IPS-18a (cell line): ENCODE measurements at regions not wholly inside any gene's neighbourhood (a gene's known extent, or its start where the extent isn't known, plus 50 kb on each side); places are given as distances from the start of the nearest gene placed in this dataset.

Source experiments
- H3K27ac ChIP-seq: one replicate; pipeline ENCODE4 v1.5.1; 2013; ENCODE audit warnings: low read length
- H3K27me3 ChIP-seq: one replicate; pipeline ENCODE4 v1.6.1; 2013; ENCODE audit warnings: mild to moderate bottlenecking, low read length; ENCODE audit not compliant: control insufficient read depth, insufficient read depth
- H3K36me3 ChIP-seq: one replicate; pipeline ENCODE4 v1.6.1; 2013; ENCODE audit warnings: low read depth, low read length; ENCODE audit not compliant: control insufficient read depth
- H3K4me1 ChIP-seq: one replicate; pipeline ENCODE4 v1.6.1; 2013; ENCODE audit warnings: low read depth, low read length; ENCODE audit not compliant: control insufficient read depth
- H3K4me3 ChIP-seq: one replicate; pipeline ENCODE4 v1.5.1; 2013; ENCODE audit warnings: low read length
- H3K9ac ChIP-seq: one replicate; pipeline ENCODE4 v1.6.1; 2013; ENCODE audit warnings: mild to moderate bottlenecking, low read length, moderate library complexity
- H3K9me3 ChIP-seq: one replicate; pipeline ENCODE4 v1.6.1; 2013; ENCODE audit warnings: low read depth, low read length; ENCODE audit not compliant: control insufficient read depth

DNA sequence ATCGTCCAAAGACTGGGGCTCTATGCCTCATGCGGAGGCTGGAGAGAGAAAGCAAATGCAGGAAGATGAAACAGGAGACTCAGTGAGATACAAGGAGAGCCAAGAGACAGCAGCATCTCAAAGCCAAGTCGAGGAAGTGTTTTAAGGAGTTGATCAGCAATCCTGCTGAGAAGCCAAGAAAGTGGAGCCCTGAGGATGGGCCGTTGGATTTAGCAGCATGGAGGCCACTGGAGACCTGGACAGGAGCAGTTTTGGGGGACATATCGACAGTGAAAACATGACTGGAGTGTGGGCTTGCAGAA is 107.4 kb upstream of the ZBTB40 start:
- H3K27me3 ChIP-seq: no peaks in the 10 kb centered on the region
- H3K36me3 ChIP-seq: no peaks in the 10 kb centered on the region
- H3K9ac ChIP-seq: no peak overlapping the region
- no peak overlapping the region for H3K4me3 ChIP-seq
- H3K4me1 ChIP-seq: no peaks in the 10 kb centered on the region
- H3K27ac ChIP-seq: no peak overlapping the region
- no peaks in the 10 kb centered on the region for H3K9me3 ChIP-seq

DNA sequence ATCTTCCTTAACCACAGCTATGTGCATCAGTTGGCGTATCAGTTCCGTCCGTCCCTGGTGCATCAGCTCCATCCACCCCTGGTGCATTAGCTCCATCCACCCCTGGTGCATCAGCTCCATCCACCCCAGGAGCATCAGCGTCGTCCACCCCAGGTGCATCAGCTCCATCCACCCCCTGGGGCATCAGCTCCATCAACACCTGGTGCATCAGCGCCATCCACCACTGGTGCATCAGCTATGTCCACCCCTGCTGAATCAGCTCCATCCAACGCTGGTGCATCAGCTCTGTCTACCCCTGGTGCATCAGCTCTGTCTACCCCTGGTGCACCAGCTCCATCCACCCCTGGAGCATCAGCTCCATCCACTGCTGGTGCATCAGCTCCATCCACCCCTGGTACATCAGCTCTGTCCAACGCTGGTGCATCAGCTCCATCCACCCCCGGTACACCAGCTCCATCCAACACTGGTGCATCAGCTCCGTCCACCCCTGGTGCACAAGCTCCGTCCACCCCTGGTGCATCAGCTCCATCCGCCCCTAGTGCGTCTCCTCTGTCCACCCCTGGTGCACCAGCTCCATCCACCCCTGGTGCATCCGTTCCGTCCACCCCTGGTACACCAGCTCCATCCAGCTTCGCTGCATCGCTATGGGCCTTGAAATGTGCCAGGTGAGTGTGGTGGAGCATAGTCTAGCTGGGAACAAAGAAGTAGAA is 106.6 kb upstream of the ZBTB40 start:
- H3K9ac ChIP-seq: no peak overlapping the region
- peaks cover 4% of the 10 kb centered on the region for H3K4me1 ChIP-seq
- no peaks in the 10 kb centered on the region for H3K27me3 ChIP-seq
- no peak overlapping the region for H3K27ac ChIP-seq
- no peaks in the 10 kb centered on the region for H3K9me3 ChIP-seq
- no peak overlapping the region for H3K4me3 ChIP-seq
- no peaks in the 10 kb centered on the region for H3K36me3 ChIP-seq

- Histone ChIP-seq H3K4me3 (no peak overlapping the region), H3K9me3 (no peaks in the 10 kb centered on the region), H3K4me1 (peaks cover 9% of the 10 kb centered on the region), H3K36me3 (no peaks in the 10 kb centered on the region), H3K9ac (no peak overlapping the region), H3K27me3 (peaks cover 4% of the 10 kb centered on the region), H3K27ac (no peak overlapping the region)
These were observed 103.5 kb upstream of the ZBTB40 start for GRCh38 chr1:22347854-22348760.

- H3K27ac ChIP-seq: no peak overlapping the region
- H3K9me3 ChIP-seq: no peaks in the 10 kb centered on the region
- H3K27me3 ChIP-seq: peaks cover 4% of the 10 kb centered on the region
- H3K36me3 ChIP-seq: no peaks in the 10 kb centered on the region
- H3K9ac ChIP-seq: no peak overlapping the region
- peaks cover 9% of the 10 kb centered on the region for H3K4me1 ChIP-seq
- H3K4me3 ChIP-seq: no peak overlapping the region
These were observed 102.1 kb upstream of the ZBTB40 start for GRCh38 chr1:22349362-22350043.

GRCh38 chr1:22350171-22350923 is 101.3 kb upstream of the ZBTB40 start:
- no peaks in the 10 kb centered on the region for H3K36me3 ChIP-seq
- H3K27ac ChIP-seq: no peak overlapping the region
- H3K4me3 ChIP-seq: peak overlapping the region; percentile 33
- H3K9ac ChIP-seq: no peak overlapping the region
- peaks cover 9% of the 10 kb centered on the region for H3K4me1 ChIP-seq
- H3K9me3 ChIP-seq: no peaks in the 10 kb centered on the region
- peaks cover 4% of the 10 kb centered on the region for H3K27me3 ChIP-seq

DNA sequence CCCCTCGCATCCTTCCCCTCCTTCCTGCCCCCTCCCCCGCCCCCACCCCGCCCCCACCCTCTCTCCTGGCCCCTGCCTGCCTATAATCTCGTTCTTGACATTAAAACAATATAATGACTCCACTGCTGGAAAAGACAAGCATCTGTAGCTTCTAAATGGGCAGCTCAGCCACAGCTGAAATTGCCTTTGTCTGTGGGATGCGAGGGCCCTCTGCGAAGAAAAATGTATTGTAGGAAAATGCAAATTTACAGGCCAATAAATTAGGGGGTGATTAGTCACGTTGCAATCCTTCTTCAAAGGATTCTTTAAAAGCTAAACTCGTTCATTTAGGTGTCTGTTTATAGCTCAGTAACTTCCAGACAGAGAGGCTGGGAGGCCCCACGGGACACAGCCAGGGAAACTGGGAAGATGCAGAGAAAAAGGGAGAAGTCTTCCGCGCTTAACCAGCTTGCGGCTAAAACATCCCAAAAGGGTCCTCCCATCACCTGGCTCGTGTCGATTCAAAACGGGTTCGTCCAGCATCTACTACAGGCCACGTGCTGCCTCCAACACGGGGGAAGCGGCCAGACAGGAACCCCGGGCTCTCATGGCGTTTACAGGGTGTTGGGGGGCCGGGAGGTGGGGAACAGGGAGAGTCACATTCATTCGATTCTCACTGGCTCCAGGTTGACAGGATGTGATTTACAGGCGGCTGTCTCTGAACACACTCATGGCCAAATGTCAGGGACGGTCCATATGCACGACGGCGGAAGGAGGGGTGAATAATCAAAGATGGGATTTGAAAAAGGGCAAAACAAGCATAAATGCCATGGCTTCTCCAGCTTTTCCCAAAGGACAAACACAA is 100.5 kb upstream of the ZBTB40 start:
- Histone ChIP-seq H3K9me3 (no peaks in the 10 kb centered on the region), H3K36me3 (no peaks in the 10 kb centered on the region), H3K27ac (no peak overlapping the region), H3K4me1 (peaks cover 9% of the 10 kb centered on the region), H3K27me3 (peaks cover 4% of the 10 kb centered on the region), H3K9ac (no peak overlapping the region), H3K4me3 (no peak overlapping the region)

DNA sequence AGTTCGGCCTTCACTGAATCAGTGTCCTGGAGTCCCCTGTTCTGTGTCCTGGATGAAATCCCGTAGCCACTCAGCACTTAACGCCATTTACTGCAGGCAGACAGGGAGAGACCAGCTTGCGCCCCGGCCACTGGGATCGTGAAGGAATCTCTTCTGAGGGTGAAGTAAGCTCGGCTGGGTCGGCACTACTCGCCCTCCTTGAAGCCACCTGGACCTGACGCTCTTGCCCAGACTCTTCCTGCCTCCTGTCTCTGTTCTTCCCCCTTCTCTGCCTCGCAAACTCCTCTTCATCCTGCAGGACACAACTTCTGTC is 99.9 kb upstream of the ZBTB40 start:
- no peak overlapping the region for H3K9ac ChIP-seq
- no peak overlapping the region for H3K4me3 ChIP-seq
- H3K4me1 ChIP-seq: peaks cover 9% of the 10 kb centered on the region
- H3K36me3 ChIP-seq: no peaks in the 10 kb centered on the region
- H3K27ac ChIP-seq: no peak overlapping the region
- H3K27me3 ChIP-seq: peaks cover 4% of the 10 kb centered on the region
- no peaks in the 10 kb centered on the region for H3K9me3 ChIP-seq

DNA sequence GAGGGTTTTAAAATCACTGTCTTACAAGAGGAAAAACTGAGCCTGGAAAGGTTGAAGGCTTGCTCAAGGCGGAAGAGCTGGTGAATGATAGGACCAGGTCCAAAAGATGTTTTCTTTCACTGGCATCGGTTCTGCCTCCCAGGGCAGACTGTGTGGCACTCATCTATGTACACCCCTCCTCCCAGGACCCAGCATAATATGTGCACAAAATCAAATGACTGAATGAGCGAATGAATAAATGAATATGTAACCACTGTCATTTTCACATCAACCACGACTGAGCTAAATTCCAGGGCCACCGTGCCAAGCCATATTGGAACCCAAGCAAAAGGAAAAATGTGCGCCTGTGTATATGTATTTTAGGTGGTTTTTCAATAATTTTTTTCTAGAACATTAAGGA is 99.3 kb upstream of the ZBTB40 start:
- Histone ChIP-seq H3K4me3 (no peak overlapping the region), H3K9me3 (no peaks in the 10 kb centered on the region), H3K4me1 (peaks cover 9% of the 10 kb centered on the region), H3K9ac (no peak overlapping the region), H3K27ac (no peak overlapping the region), H3K36me3 (no peaks in the 10 kb centered on the region), H3K27me3 (peaks cover 4% of the 10 kb centered on the region)

DNA sequence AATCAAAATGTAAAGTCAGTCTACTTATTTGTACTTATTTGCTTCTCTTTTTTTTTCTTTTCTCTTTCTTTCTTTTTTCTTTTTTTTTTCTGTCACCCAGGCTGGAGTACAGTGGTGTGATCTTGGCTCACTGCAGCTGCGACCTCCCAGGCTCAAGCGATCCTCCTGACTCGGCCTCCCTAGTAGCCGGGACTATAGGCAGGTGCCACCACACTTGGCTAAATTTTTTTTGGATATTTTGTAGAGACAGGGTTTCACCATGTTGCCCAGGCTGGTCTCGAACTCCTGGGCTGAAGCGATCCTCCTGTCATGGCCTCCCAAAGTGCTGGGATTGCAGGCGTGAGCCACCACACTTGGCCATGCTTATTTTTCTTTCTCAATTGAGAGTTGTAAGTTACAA is 98.8 kb upstream of the ZBTB40 start:
- no peak overlapping the region for H3K9ac ChIP-seq
- no peak overlapping the region for H3K27ac ChIP-seq
- H3K4me1 ChIP-seq: peaks cover 9% of the 10 kb centered on the region
- no peak overlapping the region for H3K4me3 ChIP-seq
- no peaks in the 10 kb centered on the region for H3K9me3 ChIP-seq
- no peaks in the 10 kb centered on the region for H3K36me3 ChIP-seq
- H3K27me3 ChIP-seq: peaks cover 4% of the 10 kb centered on the region

DNA sequence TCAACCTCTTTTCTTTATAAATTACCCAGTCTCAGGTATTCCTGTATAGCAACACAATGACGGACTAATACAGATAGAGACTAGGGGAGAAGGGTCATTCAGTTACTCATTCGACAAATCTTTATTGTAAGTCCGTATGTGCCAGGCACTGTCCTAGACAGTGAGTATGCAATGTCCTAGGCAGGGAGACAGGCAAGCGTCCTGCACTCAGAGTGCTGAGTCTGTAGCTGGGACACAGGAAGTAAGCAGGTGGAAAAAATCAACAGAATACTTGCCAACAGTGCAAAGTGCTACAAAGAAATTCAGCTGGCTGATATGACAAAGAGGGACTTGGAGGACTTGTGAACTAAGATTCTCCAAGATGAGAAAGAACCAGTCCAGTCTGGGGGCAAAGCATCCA is 92.2 kb upstream of the ZBTB40 start:
- Histone ChIP-seq H3K9ac (no peak overlapping the region), H3K27me3 (no peaks in the 10 kb centered on the region), H3K36me3 (no peaks in the 10 kb centered on the region), H3K9me3 (no peaks in the 10 kb centered on the region), H3K27ac (no peak overlapping the region), H3K4me1 (no peaks in the 10 kb centered on the region), H3K4me3 (no peak overlapping the region)
